GM18870 (cell line): ENCODE measurements at regions not wholly inside any gene's neighbourhood (a gene's known extent, or its start where the extent isn't known, plus 50 kb on each side); places are given as distances from the start of the nearest gene placed in this dataset.

Experiments used
- ATAC-seq: cut with Tn5 transposase; IDR thresholded peaks from one replicate; pipeline ENCODE4 v1.9.1; 2021; ENCODE audit warnings: moderate library complexity; ENCODE audit not compliant: unreplicated experiment

- no peak for ATAC-seq
These were observed 96.7 kb upstream of the FER start for GRCh38 chr5:108650997-108651396.

DNA sequence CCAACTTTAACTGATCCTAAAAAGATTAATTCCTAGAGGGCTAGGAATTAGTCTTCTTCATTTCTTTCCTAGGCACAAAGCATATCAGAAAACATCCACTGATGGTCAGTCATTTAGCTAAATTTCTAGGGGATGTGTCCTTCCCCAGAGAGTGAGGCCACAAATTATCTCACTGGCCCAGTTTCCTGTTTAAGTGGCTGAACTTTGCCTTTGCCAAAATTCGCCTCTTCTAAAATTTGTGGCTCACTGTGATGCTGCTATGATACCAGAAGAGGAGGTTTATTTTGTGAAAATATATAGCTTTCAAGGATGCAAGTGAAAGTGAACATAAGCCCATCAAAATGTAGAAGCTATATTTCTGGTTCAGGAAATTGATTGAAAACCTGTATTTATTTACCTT is 98.1 kb upstream of the FER start:
- no peak for ATAC-seq

- ATAC-seq = no peak
These were observed 98.6 kb upstream of the FER start for GRCh38 chr5:108649106-108649505.

GRCh38 chr5:108642170-108642906 is 105.4 kb upstream of the FER start:
- ATAC-seq = peak; percentile 98

DNA sequence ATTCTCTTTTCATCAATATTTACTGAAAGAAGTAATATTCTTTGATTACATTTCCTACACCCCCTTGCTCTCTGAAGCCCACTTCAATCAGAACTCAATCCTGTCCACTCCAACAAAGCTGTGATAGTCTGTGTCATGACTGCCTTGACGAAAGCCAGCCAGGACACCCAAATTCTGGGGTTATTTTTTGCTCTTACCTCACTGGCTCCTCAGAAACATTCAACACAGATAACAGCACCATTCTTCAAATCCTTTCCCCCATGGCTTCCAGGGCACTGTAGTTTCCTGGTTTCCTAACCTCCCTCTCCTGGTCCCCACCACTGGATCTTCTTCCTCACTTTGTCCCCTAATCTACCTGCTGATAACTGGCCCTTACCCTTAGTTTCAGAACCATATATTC is 106.1 kb upstream of the FER start:
- no peak for ATAC-seq

DNA sequence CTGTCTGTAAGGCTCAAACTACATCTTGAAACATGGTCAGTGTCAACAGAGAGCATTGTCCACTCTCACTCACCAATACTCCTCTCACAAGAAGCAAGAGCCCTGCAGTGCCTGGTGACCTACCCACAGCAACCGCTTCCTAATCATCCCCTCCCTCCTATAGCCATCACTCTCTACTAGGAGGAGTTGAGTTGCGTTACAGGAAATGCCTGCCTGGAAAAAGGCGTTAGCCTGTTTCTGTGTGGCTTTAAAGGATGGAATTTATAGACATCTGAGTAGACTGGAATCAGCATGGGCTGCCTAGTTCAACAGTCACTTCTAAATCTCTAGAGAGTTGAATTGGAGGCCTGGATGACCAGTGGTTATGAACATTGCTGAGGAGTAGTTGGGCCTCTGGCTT is 108.3 kb upstream of the FER start:
- no peak for ATAC-seq

DNA sequence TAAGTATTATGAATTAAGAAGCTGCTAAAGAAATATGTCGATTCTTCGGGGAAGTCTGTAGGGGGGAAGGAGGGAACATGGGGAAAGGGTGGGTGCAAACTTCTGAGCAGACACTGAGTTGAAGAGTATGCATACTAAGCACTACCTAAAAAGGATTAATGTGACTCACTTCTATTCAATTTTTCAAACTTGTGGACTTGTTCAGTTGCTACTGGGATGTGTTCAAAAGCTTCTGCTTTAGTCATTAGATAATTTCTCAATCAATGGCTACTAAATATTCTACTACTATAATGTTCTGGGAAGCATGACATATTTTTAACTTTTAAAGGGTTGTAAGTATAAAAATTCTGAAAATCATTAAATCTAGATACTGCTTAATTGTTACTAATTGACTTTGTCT is 109.7 kb upstream of the FER start:
- ATAC-seq = no peak

DNA sequence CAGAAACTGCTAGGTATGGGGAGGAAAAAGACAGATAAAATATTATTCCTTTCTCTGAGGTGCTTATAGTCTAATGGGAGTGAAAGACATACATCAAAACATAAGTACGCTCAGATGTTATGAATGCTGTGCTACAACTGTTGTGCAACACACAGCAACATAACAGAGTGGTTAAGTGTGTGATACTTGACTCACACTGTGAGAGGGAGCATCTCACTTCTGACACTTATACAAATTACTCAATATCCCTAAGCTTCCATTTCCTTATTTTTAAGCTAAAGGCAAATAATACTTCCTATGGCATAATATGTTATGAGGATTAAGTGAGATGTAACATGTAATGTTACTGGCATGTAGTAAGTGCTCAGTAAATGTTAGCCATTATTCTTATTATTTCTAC is 110.6 kb upstream of the FER start:
- no peak for ATAC-seq

GRCh38 chr5:108636135-108636853 is 111.4 kb upstream of the FER start:
- no peak for ATAC-seq

- ATAC-seq = peak; percentile 83
These were observed 112.9 kb upstream of the FER start for GRCh38 chr5:108634617-108635288.

- no peak for ATAC-seq
These were observed 113.6 kb upstream of the FER start for GRCh38 chr5:108634010-108634616.

- no peak for ATAC-seq
These were observed 117.7 kb upstream of the FER start for GRCh38 chr5:108629779-108630528.

DNA sequence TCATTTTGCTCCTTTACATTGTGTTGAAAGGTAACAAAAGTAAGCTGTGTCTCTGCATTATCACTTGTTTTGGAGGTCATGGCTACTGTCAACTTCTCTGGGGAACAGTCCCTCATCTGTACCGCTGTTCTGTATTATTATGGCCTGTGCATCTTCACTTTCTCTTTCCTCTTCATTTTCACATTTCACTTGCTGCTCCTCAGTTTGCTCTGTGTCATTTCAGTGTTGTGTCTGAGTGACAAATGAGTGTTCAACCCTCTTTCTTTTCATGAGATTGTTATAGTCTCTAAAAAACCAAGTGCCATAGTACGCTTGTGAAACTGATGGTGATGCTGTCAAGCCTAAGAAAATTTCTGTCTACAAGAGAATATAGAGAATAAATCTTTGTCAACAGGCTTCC is 122.0 kb upstream of the FER start:
- ATAC-seq = peak; percentile 71

DNA sequence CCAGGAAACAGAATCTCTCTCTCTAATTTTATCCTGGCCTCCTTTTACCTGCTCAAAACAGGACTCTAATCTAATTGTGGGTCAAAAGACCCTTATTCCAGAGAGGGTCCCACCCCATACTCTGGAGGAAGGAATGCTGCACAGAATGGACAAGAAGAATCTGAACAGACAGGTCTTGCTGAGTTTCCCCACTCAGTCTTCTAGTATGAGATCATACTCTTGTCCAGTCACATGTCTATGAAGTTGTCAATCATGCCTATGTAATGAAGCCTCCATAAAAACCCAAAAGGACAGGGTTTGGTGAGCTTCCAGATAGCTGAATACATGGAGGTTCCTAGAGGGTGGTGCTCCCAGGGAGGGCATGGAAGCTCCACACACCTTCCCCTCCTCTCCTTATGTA is 123.9 kb upstream of the FER start:
- no peak for ATAC-seq

DNA sequence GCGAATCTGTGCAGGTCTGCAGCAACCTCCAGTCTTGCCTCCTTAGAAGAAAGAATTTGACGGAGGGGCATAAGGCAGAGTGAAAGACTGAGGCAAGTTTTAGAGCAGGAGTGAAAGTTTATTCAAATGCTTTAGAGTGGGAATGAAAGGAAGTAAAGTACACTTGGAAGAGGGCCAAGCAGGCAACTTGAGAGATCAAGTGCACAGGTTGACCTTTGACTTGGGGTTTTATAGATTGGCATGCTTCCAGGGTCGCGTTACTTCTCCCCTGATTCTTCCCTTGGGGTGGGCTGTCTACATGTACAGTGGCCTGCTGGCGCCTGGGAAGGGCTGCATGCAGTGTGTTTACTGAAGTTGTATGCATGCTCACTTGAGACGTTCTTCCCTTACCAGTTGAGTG is 127.2 kb upstream of the FER start:
- no peak for ATAC-seq

GRCh38 chr5:108619815-108620214 is 127.9 kb upstream of the FER start:
- ATAC-seq = no peak

DNA sequence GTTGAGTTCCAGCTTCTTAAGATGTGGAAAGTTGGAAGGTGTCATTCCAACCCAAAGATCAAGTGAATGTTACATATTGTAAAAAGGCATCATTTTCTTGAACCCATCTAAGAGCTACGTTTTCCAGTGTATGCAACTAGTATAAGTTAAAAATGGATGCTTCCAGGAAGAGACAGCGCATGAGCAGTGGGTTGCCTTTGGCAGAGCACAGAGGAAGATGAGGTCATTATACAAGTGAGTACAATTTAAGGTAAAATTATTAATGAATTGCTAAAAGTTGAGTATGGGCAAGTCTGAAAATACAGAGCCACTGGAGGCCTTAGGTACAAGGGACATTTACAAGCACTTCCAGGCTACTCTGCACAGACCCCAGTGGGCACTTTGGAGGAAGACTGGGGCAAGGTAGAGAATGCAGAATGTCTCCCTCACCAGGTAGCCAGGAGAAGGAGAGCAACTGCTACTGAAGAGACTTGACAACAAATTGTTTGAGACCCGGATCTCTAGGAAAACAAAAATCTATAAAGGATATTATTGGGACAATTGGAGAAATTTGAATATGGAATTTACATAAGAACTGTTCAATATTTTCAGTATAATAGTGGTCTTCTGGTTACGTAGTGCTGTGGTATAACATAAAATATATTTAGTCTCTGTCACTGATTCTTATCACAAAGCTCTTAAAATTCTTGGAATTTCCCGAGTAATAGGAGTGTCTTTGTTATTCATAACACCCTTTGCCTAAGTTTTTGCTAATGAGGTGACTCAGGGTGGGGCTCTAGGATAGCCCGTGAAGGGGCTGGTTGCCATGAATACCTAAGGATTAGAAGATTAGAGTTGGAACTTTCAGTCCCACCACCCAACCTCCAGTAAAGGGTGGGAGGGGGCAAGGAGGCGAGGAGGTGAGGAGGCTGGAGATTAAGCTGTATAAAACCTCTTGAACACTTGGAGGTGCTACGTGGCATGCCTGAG is 129.9 kb upstream of the FER start:
- ATAC-seq = no peak

DNA sequence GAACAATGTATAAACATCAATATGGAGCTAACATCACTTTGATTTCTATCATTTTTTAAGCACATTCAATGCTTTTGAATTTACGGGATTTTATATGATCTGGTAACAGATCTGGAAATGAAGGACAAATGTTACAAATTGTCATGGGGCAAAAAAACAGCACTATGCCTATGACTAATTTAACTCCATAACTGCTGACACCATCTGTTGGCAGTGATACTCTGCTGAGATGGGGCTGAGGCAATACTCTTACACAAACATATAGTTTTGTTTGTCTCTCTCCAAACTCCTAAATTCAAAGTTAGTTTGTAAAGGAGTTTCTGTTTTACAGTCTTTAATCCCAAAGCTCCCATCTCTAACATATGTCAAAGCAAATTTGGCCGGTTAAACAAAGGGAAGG is 132.5 kb upstream of the FER start:
- ATAC-seq = no peak

- no peak for ATAC-seq
These were observed 140.3 kb upstream of the FER start for GRCh38 chr5:108607421-108607820.

DNA sequence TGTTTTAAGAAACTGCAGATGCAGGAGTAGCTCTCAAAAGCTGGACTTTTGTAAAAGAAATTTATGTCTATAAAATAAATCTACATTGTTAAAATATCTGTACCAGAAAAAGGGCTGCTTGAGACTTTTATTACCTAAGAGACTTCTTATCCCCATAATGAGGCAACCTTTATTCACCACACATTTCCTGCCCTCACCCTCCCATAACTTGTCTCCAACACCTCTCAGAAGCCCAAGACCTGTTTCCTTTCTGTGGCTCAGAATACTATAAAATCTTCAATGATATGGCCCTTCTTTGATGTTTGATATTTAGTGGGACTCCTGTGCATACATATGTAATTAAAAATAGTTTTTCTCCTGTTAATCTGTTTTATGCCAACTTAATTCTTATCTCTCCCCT is 141.5 kb upstream of the FER start:
- no peak for ATAC-seq
